GM23338 (cell line): ENCODE measurements at regions not wholly inside any gene's neighbourhood (a gene's known extent, or its start where the extent isn't known, plus 50 kb on each side); places are given as distances from the start of the nearest gene placed in this dataset.

ENCODE experiments used
- ATAC-seq: fragments of 200-7000 bp; cut with Tn5 transposase; 3 replicates; pipeline ENCODE4 v1.9.1; 2020
- DNase-seq: peaks from one replicate; pipeline ENCODE4 v3.0.0-alpha.2; 2015; ENCODE audit warnings: low spot score
- H2AFZ ChIP-seq: fragments of 200-600 bp; sonication (generic); 2 replicates; pipeline ENCODE4 v1.8.0; 2016; ENCODE audit warnings: antibody characterized with exemption, mild to moderate bottlenecking, moderate library complexity
- H3F3A ChIP-seq: fragments of 200-600 bp; sonication (generic); replicated peaks from 2 replicates; pipeline ENCODE4 v1.8.0; 2017; ENCODE audit warnings: antibody characterized with exemption, mixed run types, low read depth
- H3K27ac ChIP-seq: fragments of 200-600 bp; sonication (generic); 2 replicates; pipeline ENCODE4 v1.6.1; 2016; ENCODE audit warnings: low read depth
- H3K27me3 ChIP-seq: fragments of 200-600 bp; sonication (generic); 2 replicates; pipeline ENCODE4 v1.8.0; 2016; ENCODE audit warnings: mild to moderate bottlenecking, mixed run types, moderate library complexity; ENCODE audit not compliant: insufficient read depth
- H3K36me3 ChIP-seq: fragments of 200-600 bp; sonication (generic); 2 replicates; pipeline ENCODE4 v1.8.0; 2016; ENCODE audit warnings: mild to moderate bottlenecking; ENCODE audit not compliant: insufficient read depth
- H3K4me1 ChIP-seq: fragments of 200-600 bp; sonication (generic); 2 replicates; pipeline ENCODE4 v1.8.0; 2016; ENCODE audit warnings: mild to moderate bottlenecking, moderate library complexity; ENCODE audit not compliant: insufficient read depth
- H3K4me2 ChIP-seq: fragments of 200-600 bp; sonication (generic); 2 replicates; pipeline ENCODE4 v1.7.1; 2017; ENCODE audit warnings: mixed run types
- H3K4me3 ChIP-seq: fragments of 200-600 bp; sonication (generic); 2 replicates; pipeline ENCODE4 v1.6.1; 2016; ENCODE audit warnings: mixed run types
- H3K79me2 ChIP-seq: fragments of 200-600 bp; sonication (generic); replicated peaks from 2 replicates; pipeline ENCODE4 v1.8.0; 2017; ENCODE audit warnings: mild to moderate bottlenecking; ENCODE audit not compliant: insufficient read depth
- H3K9me2 ChIP-seq: fragments of 200-600 bp; sonication (generic); 2 replicates; pipeline ENCODE4 v1.8.0; 2017; ENCODE audit not compliant: insufficient read depth
- H4K20me1 ChIP-seq: fragments of 200-600 bp; sonication (generic); replicated peaks from 2 replicates; pipeline ENCODE4 v1.8.0; 2017; ENCODE audit warnings: mild to moderate bottlenecking; ENCODE audit not compliant: insufficient read depth
- H3K27ac Mint-ChIP-seq: 2 replicates; pipeline ENCODE4 v1.8.0; 2020; ENCODE audit warnings: inconsistent platforms, mild to moderate bottlenecking, moderate library complexity, mixed read lengths
- H3K27me3 Mint-ChIP-seq: 3 replicates; pipeline ENCODE4 v1.8.0; 2022; ENCODE audit warnings: low read depth, mild to moderate bottlenecking, moderate library complexity, mixed read lengths, inconsistent platforms; ENCODE audit not compliant: insufficient read depth, poor library complexity
- H3K36me3 Mint-ChIP-seq: 3 replicates; pipeline ENCODE4 v1.8.0; 2021; ENCODE audit warnings: low read depth, mild to moderate bottlenecking, inconsistent platforms, moderate library complexity, mixed read lengths
- H3K4me1 Mint-ChIP-seq: 3 replicates; pipeline ENCODE4 v1.8.0; 2020; ENCODE audit warnings: mild to moderate bottlenecking, inconsistent platforms, mixed read lengths
- H3K4me3 Mint-ChIP-seq: 3 replicates; pipeline ENCODE4 v1.8.0; 2021; ENCODE audit warnings: moderate library complexity, mild to moderate bottlenecking, inconsistent platforms, mixed read lengths
- H3K9me3 Mint-ChIP-seq: 3 replicates; pipeline ENCODE4 v1.8.0; 2020; ENCODE audit warnings: moderate library complexity, mild to moderate bottlenecking, inconsistent platforms, mixed read lengths
- CREB1 ChIP-seq: fragments of 250-450 bp; sonication (Bioruptor Pico); IDR thresholded peaks from 2 replicates; pipeline ENCODE4 v1.5.0; 2020; ENCODE audit warnings: low read depth, mild to moderate bottlenecking, moderate library complexity
- EZH2 ChIP-seq: fragments of 200-600 bp; sonication (generic); IDR thresholded peaks from one replicate; pipeline ENCODE4 v1.8.0; 2017; ENCODE audit warnings: antibody characterized with exemption, mild to moderate bottlenecking, low read depth; ENCODE audit not compliant: unreplicated experiment
- EZH2phosphoT487 ChIP-seq: fragments of 200-600 bp; sonication (generic); IDR thresholded peaks from one replicate; pipeline ENCODE4 v1.8.1; 2018; ENCODE audit warnings: antibody characterized with exemption; ENCODE audit not compliant: unreplicated experiment
- JUNB ChIP-seq: IDR thresholded peaks from one replicate; pipeline ENCODE4 v1.6.1; 2016; ENCODE audit warnings: antibody characterized with exemption; ENCODE audit not compliant: unreplicated experiment
- NANOG ChIP-seq: IDR thresholded peaks from 2 replicates; pipeline ENCODE4 v1.6.1; 2016; ENCODE audit warnings: antibody characterized with exemption, borderline replicate concordance
- POLR2AphosphoS5 ChIP-seq: IDR thresholded peaks from 2 replicates; pipeline ENCODE4 v1.6.1; 2016; ENCODE audit warnings: antibody characterized with exemption, low read depth
- STAT1 ChIP-seq: IDR thresholded peaks from one replicate; pipeline ENCODE4 v1.6.1; 2016; ENCODE audit warnings: antibody characterized with exemption; ENCODE audit not compliant: unreplicated experiment
- ZNF114 ChIP-seq: fragments of 250-450 bp; sonication (Bioruptor Pico); IDR thresholded peaks from 2 replicates; pipeline ENCODE4 v1.5.0; 2020; ENCODE audit warnings: mild to moderate bottlenecking, moderate library complexity
- ZNF331 ChIP-seq: fragments of 250-450 bp; sonication (Bioruptor Pico); IDR thresholded peaks from 2 replicates; pipeline ENCODE4 v1.5.0; 2020; ENCODE audit warnings: low read depth, mild to moderate bottlenecking, moderate library complexity
- TF ChIP-seq, protein P1 (sequence below): fragments of 250-450 bp; sonication (Bioruptor Pico); IDR thresholded peaks from 2 replicates; pipeline ENCODE4 v1.5.0; 2020; ENCODE audit warnings: mild to moderate bottlenecking, moderate library complexity
- TF ChIP-seq, protein P2 (sequence below): IDR thresholded peaks from 2 replicates; pipeline ENCODE4 v1.6.1; 2016; ENCODE audit warnings: antibody characterized with exemption
- TF ChIP-seq, protein P3 (sequence below): IDR thresholded peaks from one replicate; pipeline ENCODE4 v1.6.1; 2018; ENCODE audit warnings: antibody characterized with exemption; ENCODE audit not compliant: unreplicated experiment
- TF ChIP-seq, protein P4 (sequence below), 2 experiments: fragments of 200-600 bp in 1 of 2; sonication (generic) in 1 of 2; conservative IDR thresholded peaks; 2 replicates each; pipeline versions ENCODE4 v1.5.1 to v1.6.1; 2016 to 2017; ENCODE audit warnings: antibody characterized with exemption in 2 of 2, low read depth in 2 of 2, mild to moderate bottlenecking in 2 of 2, moderate library complexity in 1 of 2

DNA sequence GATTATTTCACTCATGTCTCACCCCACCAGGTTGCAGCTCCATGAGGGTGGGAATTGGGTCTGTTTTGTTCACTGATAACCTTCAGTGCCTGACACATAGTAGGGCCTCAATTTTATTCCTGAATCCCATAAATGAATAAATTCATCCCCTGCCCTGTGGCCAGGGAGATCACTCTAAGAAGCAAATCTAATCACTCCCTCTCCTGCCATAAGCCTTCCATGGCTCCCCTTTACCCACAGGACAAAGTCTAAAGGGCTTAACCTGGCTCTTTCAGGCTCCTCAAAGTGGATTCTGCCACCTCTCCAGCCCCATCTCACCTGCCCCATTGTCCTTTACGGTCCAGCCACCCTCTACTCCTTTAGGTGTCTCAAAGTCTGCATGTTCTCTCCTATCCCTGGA, 141.8 kb upstream of the PTPN1 start:
- Histone ChIP-seq H3K27me3 (no peaks in the 10 kb centered on the region), H4K20me1 (no peaks in the 10 kb centered on the region), H3K4me3 (no peak overlapping the region), H3K9me2 (no peaks in the 10 kb centered on the region), H3K4me1 (no peaks in the 10 kb centered on the region), H3K36me3 (no peaks in the 10 kb centered on the region), H3K4me2 (no peak overlapping the region), H3F3A (no peaks in the 10 kb centered on the region), H3K79me2 (no peaks in the 10 kb centered on the region), H3K27ac (no peak overlapping the region), H2AFZ (no peak overlapping the region)
- Mint-ChIP-seq H3K27ac (no peak overlapping the region), H3K9me3 (no peaks in the 10 kb centered on the region; the same call in 2 of the 3 replicates), H3K27me3 (peaks cover 4% of the 10 kb centered on the region), H3K36me3 (no peaks in the 10 kb centered on the region), H3K4me1 (no peaks in the 10 kb centered on the region), H3K4me3 (no peak overlapping the region)
- TF ChIP-seq EZH2phosphoT487 (no peak), STAT1 (no peak), POLR2AphosphoS5 (no peak), JUNB (no peak), ZNF114 (CRISPR knock-in tag) (no peak), NANOG (no peak), EZH2 (no peak), ZNF331 (no peak), CREB1 (CRISPR knock-in tag) (no peak)
- TF ChIP-seq, protein P1, sequence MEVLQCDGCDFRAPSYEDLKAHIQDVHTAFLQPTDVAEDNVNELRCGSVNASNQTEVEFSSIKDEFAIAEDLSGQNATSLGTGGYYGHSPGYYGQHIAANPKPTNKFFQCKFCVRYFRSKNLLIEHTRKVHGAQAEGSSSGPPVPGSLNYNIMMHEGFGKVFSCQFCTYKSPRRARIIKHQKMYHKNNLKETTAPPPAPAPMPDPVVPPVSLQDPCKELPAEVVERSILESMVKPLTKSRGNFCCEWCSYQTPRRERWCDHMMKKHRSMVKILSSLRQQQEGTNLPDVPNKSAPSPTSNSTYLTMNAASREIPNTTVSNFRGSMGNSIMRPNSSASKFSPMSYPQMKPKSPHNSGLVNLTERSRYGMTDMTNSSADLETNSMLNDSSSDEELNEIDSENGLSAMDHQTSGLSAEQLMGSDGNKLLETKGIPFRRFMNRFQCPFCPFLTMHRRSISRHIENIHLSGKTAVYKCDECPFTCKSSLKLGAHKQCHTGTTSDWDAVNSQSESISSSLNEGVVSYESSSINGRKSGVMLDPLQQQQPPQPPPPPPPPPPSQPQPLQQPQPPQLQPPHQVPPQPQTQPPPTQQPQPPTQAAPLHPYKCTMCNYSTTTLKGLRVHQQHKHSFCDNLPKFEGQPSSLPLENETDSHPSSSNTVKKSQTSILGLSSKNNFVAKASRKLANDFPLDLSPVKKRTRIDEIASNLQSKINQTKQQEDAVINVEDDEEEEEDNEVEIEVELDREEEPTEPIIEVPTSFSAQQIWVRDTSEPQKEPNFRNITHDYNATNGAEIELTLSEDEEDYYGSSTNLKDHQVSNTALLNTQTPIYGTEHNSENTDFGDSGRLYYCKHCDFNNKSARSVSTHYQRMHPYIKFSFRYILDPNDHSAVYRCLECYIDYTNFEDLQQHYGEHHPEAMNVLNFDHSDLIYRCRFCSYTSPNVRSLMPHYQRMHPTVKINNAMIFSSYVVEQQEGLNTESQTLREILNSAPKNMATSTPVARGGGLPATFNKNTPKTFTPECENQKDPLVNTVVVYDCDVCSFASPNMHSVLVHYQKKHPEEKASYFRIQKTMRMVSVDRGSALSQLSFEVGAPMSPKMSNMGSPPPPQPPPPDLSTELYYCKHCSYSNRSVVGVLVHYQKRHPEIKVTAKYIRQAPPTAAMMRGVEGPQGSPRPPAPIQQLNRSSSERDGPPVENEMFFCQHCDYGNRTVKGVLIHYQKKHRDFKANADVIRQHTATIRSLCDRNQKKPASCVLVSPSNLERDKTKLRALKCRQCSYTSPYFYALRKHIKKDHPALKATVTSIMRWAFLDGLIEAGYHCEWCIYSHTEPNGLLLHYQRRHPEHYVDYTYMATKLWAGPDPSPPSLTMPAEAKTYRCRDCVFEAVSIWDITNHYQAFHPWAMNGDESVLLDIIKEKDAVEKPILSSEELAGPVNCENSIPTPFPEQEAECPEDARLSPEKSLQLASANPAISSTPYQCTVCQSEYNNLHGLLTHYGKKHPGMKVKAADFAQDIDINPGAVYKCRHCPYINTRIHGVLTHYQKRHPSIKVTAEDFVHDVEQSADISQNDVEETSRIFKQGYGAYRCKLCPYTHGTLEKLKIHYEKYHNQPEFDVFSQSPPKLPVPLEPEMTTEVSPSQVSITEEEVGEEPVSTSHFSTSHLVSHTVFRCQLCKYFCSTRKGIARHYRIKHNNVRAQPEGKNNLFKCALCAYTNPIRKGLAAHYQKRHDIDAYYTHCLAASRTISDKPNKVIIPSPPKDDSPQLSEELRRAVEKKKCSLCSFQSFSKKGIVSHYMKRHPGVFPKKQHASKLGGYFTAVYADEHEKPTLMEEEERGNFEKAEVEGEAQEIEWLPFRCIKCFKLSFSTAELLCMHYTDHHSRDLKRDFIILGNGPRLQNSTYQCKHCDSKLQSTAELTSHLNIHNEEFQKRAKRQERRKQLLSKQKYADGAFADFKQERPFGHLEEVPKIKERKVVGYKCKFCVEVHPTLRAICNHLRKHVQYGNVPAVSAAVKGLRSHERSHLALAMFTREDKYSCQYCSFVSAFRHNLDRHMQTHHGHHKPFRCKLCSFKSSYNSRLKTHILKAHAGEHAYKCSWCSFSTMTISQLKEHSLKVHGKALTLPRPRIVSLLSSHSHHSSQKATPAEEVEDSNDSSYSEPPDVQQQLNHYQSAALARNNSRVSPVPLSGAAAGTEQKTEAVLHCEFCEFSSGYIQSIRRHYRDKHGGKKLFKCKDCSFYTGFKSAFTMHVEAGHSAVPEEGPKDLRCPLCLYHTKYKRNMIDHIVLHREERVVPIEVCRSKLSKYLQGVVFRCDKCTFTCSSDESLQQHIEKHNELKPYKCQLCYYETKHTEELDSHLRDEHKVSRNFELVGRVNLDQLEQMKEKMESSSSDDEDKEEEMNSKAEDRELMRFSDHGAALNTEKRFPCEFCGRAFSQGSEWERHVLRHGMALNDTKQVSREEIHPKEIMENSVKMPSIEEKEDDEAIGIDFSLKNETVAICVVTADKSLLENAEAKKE (CRISPR knock-in tag) = no peak
- TF ChIP-seq, protein P2, sequence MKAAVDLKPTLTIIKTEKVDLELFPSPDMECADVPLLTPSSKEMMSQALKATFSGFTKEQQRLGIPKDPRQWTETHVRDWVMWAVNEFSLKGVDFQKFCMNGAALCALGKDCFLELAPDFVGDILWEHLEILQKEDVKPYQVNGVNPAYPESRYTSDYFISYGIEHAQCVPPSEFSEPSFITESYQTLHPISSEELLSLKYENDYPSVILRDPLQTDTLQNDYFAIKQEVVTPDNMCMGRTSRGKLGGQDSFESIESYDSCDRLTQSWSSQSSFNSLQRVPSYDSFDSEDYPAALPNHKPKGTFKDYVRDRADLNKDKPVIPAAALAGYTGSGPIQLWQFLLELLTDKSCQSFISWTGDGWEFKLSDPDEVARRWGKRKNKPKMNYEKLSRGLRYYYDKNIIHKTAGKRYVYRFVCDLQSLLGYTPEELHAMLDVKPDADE = no peak
- TF ChIP-seq, protein P3, sequence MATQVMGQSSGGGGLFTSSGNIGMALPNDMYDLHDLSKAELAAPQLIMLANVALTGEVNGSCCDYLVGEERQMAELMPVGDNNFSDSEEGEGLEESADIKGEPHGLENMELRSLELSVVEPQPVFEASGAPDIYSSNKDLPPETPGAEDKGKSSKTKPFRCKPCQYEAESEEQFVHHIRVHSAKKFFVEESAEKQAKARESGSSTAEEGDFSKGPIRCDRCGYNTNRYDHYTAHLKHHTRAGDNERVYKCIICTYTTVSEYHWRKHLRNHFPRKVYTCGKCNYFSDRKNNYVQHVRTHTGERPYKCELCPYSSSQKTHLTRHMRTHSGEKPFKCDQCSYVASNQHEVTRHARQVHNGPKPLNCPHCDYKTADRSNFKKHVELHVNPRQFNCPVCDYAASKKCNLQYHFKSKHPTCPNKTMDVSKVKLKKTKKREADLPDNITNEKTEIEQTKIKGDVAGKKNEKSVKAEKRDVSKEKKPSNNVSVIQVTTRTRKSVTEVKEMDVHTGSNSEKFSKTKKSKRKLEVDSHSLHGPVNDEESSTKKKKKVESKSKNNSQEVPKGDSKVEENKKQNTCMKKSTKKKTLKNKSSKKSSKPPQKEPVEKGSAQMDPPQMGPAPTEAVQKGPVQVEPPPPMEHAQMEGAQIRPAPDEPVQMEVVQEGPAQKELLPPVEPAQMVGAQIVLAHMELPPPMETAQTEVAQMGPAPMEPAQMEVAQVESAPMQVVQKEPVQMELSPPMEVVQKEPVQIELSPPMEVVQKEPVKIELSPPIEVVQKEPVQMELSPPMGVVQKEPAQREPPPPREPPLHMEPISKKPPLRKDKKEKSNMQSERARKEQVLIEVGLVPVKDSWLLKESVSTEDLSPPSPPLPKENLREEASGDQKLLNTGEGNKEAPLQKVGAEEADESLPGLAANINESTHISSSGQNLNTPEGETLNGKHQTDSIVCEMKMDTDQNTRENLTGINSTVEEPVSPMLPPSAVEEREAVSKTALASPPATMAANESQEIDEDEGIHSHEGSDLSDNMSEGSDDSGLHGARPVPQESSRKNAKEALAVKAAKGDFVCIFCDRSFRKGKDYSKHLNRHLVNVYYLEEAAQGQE = no peak
- TF ChIP-seq, protein P4, sequence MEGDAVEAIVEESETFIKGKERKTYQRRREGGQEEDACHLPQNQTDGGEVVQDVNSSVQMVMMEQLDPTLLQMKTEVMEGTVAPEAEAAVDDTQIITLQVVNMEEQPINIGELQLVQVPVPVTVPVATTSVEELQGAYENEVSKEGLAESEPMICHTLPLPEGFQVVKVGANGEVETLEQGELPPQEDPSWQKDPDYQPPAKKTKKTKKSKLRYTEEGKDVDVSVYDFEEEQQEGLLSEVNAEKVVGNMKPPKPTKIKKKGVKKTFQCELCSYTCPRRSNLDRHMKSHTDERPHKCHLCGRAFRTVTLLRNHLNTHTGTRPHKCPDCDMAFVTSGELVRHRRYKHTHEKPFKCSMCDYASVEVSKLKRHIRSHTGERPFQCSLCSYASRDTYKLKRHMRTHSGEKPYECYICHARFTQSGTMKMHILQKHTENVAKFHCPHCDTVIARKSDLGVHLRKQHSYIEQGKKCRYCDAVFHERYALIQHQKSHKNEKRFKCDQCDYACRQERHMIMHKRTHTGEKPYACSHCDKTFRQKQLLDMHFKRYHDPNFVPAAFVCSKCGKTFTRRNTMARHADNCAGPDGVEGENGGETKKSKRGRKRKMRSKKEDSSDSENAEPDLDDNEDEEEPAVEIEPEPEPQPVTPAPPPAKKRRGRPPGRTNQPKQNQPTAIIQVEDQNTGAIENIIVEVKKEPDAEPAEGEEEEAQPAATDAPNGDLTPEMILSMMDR (conservative IDR thresholded peaks at IDR 0.05; ENCODE audit: low read depth in 2 of 2) = no peak
- DNase-seq (no peak), ATAC-seq (no peak)
